GM23248 (cell line): ENCODE measurements at regions not wholly inside any gene's neighbourhood (a gene's known extent, or its start where the extent isn't known, plus 50 kb on each side); places are given as distances from the start of the nearest gene placed in this dataset.

Experiments
- DNase-seq: peaks from one replicate; pipeline ENCODE4 v3.0.0-alpha.2; 2015
- H2AFZ ChIP-seq: fragments of 200-600 bp; sonication (generic); 2 replicates; pipeline ENCODE4 v1.6.1; 2016; ENCODE audit warnings: antibody characterized with exemption
- H3F3A ChIP-seq: fragments of 200-600 bp; sonication (generic); 2 replicates; pipeline ENCODE4 v1.6.1; 2016; ENCODE audit warnings: mild to moderate bottlenecking, antibody characterized with exemption, mixed run types; ENCODE audit not compliant: insufficient read depth
- H3K27ac ChIP-seq: fragments of 200-600 bp; sonication (generic); 2 replicates; pipeline ENCODE4 v1.5.1; 2016; ENCODE audit warnings: mild to moderate bottlenecking
- H3K27me3 ChIP-seq: fragments of 200-600 bp; sonication (generic); replicated peaks from 2 replicates; pipeline ENCODE4 v1.6.1; 2016; ENCODE audit warnings: mild to moderate bottlenecking; ENCODE audit not compliant: insufficient read depth
- H3K36me3 ChIP-seq: fragments of 200-600 bp; sonication (generic); 2 replicates; pipeline ENCODE4 v1.6.1; 2016; ENCODE audit warnings: low read depth, mild to moderate bottlenecking
- H3K4me1 ChIP-seq: fragments of 200-600 bp; sonication (generic); 2 replicates; pipeline ENCODE4 v1.6.1; 2016; ENCODE audit warnings: mild to moderate bottlenecking; ENCODE audit not compliant: insufficient read depth
- H3K4me2 ChIP-seq: fragments of 200-600 bp; sonication (generic); one replicate; pipeline ENCODE4 v1.6.1; 2016; ENCODE audit warnings: mild to moderate bottlenecking; ENCODE audit not compliant: unreplicated experiment
- H3K4me3 ChIP-seq: fragments of 200-600 bp; sonication (generic); 2 replicates; pipeline ENCODE4 v1.5.1; 2016; ENCODE audit warnings: mild to moderate bottlenecking
- H3K79me2 ChIP-seq: fragments of 200-600 bp; sonication (generic); 2 replicates; pipeline ENCODE4 v1.6.1; 2016; ENCODE audit warnings: mild to moderate bottlenecking; ENCODE audit not compliant: insufficient read depth
- H3K9ac ChIP-seq: fragments of 200-600 bp; sonication (generic); 2 replicates; pipeline ENCODE4 v1.6.1; 2016; ENCODE audit warnings: mild to moderate bottlenecking
- H3K9me2 ChIP-seq: fragments of 200-600 bp; sonication (generic); 2 replicates; pipeline ENCODE4 v1.6.1; 2016; ENCODE audit warnings: mixed run types, mild to moderate bottlenecking, moderate library complexity; ENCODE audit not compliant: insufficient read depth
- H3K9me3 ChIP-seq: fragments of 200-600 bp; sonication (generic); one replicate; pipeline ENCODE4 v1.6.1; 2017; ENCODE audit warnings: low read depth
- H4K20me1 ChIP-seq: fragments of 200-600 bp; sonication (generic); 2 replicates; pipeline ENCODE4 v1.6.0; 2016; ENCODE audit not compliant: insufficient read depth
- EZH2 ChIP-seq: fragments of 200-600 bp; sonication (generic); IDR thresholded peaks from 2 replicates; pipeline ENCODE4 v1.6.1; 2018; ENCODE audit warnings: antibody characterized with exemption, mild to moderate bottlenecking; ENCODE audit not compliant: insufficient read depth, poor library complexity, severe bottlenecking
- EZH2phosphoT487 ChIP-seq: fragments of 200-600 bp; sonication (generic); IDR thresholded peaks from 2 replicates; pipeline ENCODE4 v1.6.1; 2018; ENCODE audit warnings: antibody characterized with exemption, moderate library complexity, mild to moderate bottlenecking, low read depth; ENCODE audit not compliant: insufficient read depth
- WGBS, 2 experiments: methylation state at CpG; one replicate each; pipeline ENCODE4 v1.1.6; 2015 to 2017; ENCODE audit warnings: low lambda C conversion rate in 2 of 2, low coverage in 1 of 2; ENCODE audit errors: missing lambda C conversion rate in 2 of 2; 5-methylcytosine and 5-hydroxymethylcytosine counted together
- in situ Hi-C: fragments of 300-500 bp; cut with MboI; formaldehyde crosslinking; loops from 2 replicates; pipeline ENCODE4 v1.15.0; 2020

GRCh38 chr4:11611868-11612267, 183.2 kb upstream of the HS3ST1 start:
- Histone ChIP-seq H3K4me2 (no peak overlapping the region), H3K9me3 (no peaks in the 10 kb centered on the region), H3K27me3 (no peaks in the 10 kb centered on the region), H3K36me3 (no peaks in the 10 kb centered on the region), H3F3A (no peaks in the 10 kb centered on the region), H3K27ac (no peak overlapping the region), H2AFZ (no peak overlapping the region), H3K9ac (no peak overlapping the region), H3K79me2 (no peaks in the 10 kb centered on the region), H3K9me2 (no peaks in the 10 kb centered on the region), H4K20me1 (no peaks in the 10 kb centered on the region), H3K4me3 (no peak overlapping the region), H3K4me1 (no peaks in the 10 kb centered on the region)
- in situ Hi-C loops = no loop called here
- TF ChIP-seq EZH2 (no peak), EZH2phosphoT487 (no peak)
- no peak for DNase-seq

GRCh38 chr4:11609751-11610150, 181.1 kb upstream of the HS3ST1 start:
- no peaks in the 10 kb centered on the region for H3K9me2 ChIP-seq
- no peak overlapping the region for H3K27ac ChIP-seq
- H3K4me2 ChIP-seq = no peak overlapping the region
- H3F3A ChIP-seq = no peaks in the 10 kb centered on the region
- in situ Hi-C loops = no loop called here
- H3K4me1 ChIP-seq = no peaks in the 10 kb centered on the region
- no peak for DNase-seq
- 12 to 21% methylated on average over 2 of the region's 2 CpGs for WGBS, 2 experiments
- H2AFZ ChIP-seq = no peak overlapping the region
- H3K4me3 ChIP-seq = no peak overlapping the region
- no peak overlapping the region for H3K9ac ChIP-seq
- no peaks in the 10 kb centered on the region for H4K20me1 ChIP-seq
- no peaks in the 10 kb centered on the region for H3K27me3 ChIP-seq
- H3K36me3 ChIP-seq = no peaks in the 10 kb centered on the region
- H3K79me2 ChIP-seq = no peaks in the 10 kb centered on the region
- no peak for TF ChIP-seq EZH2phosphoT487
- no peak for TF ChIP-seq EZH2
- H3K9me3 ChIP-seq = no peaks in the 10 kb centered on the region

GRCh38 chr4:11608992-11609391, 180.3 kb upstream of the HS3ST1 start:
- in situ Hi-C loops = no loop called here
- no peak overlapping the region for H3K27ac ChIP-seq
- H3K79me2 ChIP-seq = no peaks in the 10 kb centered on the region
- H3F3A ChIP-seq = no peaks in the 10 kb centered on the region
- H3K9ac ChIP-seq = no peak overlapping the region
- H3K4me3 ChIP-seq = no peak overlapping the region
- TF ChIP-seq EZH2 (no peak), EZH2phosphoT487 (no peak)
- H3K9me2 ChIP-seq = no peaks in the 10 kb centered on the region
- no peak overlapping the region for H2AFZ ChIP-seq
- H3K27me3 ChIP-seq = no peaks in the 10 kb centered on the region
- H3K36me3 ChIP-seq = no peaks in the 10 kb centered on the region
- H3K4me2 ChIP-seq = no peak overlapping the region
- DNase-seq = no peak
- no peaks in the 10 kb centered on the region for H3K9me3 ChIP-seq
- no peaks in the 10 kb centered on the region for H3K4me1 ChIP-seq
- H4K20me1 ChIP-seq = no peaks in the 10 kb centered on the region

GRCh38 chr4:11606078-11606477, 177.4 kb upstream of the HS3ST1 start:
- no peaks in the 10 kb centered on the region for H3F3A ChIP-seq
- H3K79me2 ChIP-seq = no peaks in the 10 kb centered on the region
- TF ChIP-seq EZH2phosphoT487 = no peak
- no peak for TF ChIP-seq EZH2
- no peaks in the 10 kb centered on the region for H3K4me1 ChIP-seq
- H4K20me1 ChIP-seq = no peaks in the 10 kb centered on the region
- H3K27me3 ChIP-seq = no peaks in the 10 kb centered on the region
- H3K4me3 ChIP-seq = no peak overlapping the region
- no peaks in the 10 kb centered on the region for H3K9me2 ChIP-seq
- no peaks in the 10 kb centered on the region for H3K9me3 ChIP-seq
- no peak overlapping the region for H3K27ac ChIP-seq
- H2AFZ ChIP-seq = no peak overlapping the region
- H3K36me3 ChIP-seq = no peaks in the 10 kb centered on the region
- H3K4me2 ChIP-seq = no peak overlapping the region
- 7 to 11% methylated on average over 1 of the region's 1 CpG for WGBS, 2 experiments
- DNase-seq = no peak
- no peak overlapping the region for H3K9ac ChIP-seq
- in situ Hi-C loops = no loop called here

- no peaks in the 10 kb centered on the region for H3K4me1 ChIP-seq
- no peaks in the 10 kb centered on the region for H3F3A ChIP-seq
- TF ChIP-seq EZH2phosphoT487 (no peak), EZH2 (no peak)
- H3K27me3 ChIP-seq = no peaks in the 10 kb centered on the region
- H3K27ac ChIP-seq = no peak overlapping the region
- H2AFZ ChIP-seq = no peak overlapping the region
- H4K20me1 ChIP-seq = no peaks in the 10 kb centered on the region
- H3K4me2 ChIP-seq = no peak overlapping the region
- 0 to 7% methylated on average over 1 of the region's 1 CpG for WGBS, 2 experiments
- no peak for DNase-seq
- H3K9me2 ChIP-seq = no peaks in the 10 kb centered on the region
- H3K79me2 ChIP-seq = no peaks in the 10 kb centered on the region
- no peaks in the 10 kb centered on the region for H3K36me3 ChIP-seq
- H3K9ac ChIP-seq = no peak overlapping the region
- in situ Hi-C loops = no loop called here
- H3K9me3 ChIP-seq = no peaks in the 10 kb centered on the region
- no peak overlapping the region for H3K4me3 ChIP-seq
Observed at GRCh38 chr4:11605597-11605996, 176.9 kb upstream of the HS3ST1 start.
